Stimulated activated CD4-positive, alpha-beta T cell treated with anti-CD3 and anti-CD28 coated beads, Interleukin-2, amount 100 ng/mL, for 24 hours (primary cell): ENCODE measurements at regions not wholly inside any gene's neighbourhood (a gene's known extent, or its start where the extent isn't known, plus 50 kb on each side); places are given as distances from the start of the nearest gene placed in this dataset.

Experiments used
- DNase-seq, 2 donors: peaks; one replicate each; pipeline ENCODE4 v3.0.0-alpha.2; 2020

DNA sequence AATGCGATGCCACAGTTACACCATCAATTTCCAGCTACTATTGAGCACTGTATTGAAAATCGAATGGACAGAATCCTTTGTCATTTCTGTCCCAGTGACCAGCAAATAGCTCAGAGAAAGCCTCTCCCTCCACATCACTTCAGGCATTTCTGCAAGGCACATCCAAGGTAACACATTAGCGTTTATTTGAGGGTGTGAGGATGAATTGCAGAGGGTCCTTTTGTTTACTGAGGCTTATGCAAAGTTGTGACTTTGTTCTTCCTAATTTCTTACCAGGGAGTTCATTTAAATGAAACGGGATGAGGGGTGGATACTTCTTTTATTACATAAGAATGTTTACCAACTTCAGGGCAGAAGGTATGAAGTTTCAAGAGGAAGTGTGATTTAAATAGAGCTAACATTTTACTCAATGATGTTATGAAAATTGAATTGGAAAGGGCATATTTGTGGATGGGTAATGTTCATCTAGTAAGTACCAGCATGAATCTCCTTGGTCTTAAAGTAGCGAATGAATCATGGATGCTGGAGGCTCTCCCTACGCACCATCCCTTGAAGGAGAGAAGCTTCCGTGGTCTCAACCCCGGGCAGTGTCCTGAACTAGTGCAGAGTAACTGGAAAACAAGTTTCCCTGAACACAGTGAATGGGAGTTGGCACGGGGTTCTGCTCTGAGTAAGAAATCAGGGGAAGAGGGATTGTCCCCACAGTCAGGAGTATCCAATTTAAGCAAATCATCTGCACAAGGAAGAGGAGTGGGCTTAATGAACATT lies 756.5 kb downstream of the GALR1 start:
- no peak for DNase-seq

DNA sequence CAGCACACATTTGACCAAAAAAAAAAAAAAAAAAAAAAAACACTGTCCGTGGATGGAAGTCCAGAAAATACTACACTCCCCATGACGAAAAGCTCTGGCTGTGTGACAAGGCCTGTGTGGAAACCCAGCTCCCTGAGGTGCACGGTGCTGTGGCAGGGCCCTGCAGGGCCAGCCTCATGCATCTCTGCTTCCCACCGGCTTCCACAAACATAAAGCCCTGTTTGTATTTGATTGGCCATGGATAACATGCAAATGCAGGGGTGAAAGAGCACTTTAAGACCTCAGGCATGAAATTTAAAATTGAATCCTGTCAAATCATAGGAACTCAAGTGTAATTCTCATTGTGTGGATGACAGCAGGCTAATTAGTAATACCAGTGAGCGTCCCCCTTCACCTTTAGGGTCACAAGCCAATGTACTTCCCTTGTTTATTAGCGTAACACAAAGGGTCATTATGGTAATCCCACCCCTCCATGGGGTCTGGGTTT lies 757.2 kb downstream of the GALR1 start:
- no peak for DNase-seq

DNA sequence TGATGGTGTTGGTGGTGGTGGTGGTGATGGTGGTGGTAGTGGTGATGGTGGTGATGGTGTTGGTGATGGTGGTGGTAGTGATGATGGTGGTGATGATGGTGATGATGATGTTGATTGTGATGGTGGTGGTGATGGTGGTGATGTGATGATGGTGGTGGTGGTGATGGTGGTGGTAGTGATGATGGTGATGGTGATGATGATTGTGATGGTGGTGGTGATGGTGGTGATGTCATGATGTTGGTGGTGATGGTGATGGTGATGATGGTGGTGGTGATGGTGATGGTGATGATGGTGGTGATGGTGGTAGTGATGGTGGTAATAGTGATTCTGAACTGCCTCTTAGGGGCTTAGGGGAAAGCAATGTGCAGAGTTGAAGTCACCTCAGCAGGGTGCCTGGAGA lies 760.7 kb downstream of the GALR1 start:
- no peak for DNase-seq

DNA sequence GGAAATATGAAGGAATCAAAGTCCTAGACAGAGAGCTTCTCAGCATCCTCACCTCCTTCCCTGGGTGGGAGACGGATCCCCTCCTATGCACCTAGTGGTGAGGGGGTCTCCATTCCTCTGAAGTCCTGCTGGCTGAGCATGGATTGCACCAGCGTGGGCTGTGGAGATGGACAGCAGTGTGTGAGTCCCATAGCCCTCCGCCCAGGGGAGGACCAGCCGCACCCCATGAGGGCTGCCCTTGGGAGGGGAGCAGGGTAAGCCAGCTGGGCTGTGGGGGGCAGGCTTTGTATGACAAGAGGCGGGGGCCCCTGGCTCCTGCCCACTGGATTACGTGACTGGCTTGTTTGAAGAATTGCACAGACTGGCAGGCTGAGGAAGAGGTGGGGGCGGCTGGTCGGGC lies 768.2 kb downstream of the GALR1 start:
- DNase-seq, result no peak

DNA sequence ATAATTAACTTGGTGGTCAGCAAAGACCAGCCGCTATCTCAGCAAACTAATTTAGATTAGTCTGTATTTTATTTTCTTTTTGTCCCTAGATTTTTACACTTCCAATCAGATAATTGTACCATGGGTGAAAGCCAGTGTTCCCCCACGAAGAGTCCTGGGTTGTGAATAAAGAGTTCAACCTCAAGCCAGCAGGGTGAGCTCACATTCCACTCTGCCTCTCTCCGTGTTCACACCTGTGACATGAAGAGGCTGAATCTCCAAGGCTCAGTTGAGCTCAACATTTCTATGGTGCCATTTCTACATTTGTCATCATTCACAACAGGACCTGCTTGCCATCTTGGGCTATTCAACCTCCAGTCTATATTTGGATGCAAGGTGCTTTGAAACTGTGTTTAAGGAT lies 771.5 kb downstream of the GALR1 start:
- no peak for DNase-seq

DNA sequence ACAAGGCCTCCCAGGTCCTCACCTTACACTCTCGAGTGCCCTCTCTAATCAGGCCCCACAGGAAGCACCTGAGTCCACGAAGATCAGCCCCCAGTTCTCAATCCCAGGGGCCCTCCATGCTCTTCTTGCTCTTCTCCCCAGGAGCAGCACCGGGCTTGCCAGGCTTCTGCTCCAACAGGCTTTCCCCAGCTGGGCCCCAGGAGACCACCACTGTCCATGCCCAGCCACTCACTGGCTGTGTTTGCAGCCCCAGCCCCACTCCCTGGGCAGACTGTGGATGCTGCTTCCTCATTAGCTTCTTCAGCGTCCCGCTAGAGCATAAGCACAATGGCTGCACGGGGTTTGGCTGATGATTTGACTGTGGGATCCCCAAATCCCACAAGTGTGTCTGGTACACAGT lies 781.9 kb downstream of the GALR1 start:
- DNase-seq, result no peak

DNA sequence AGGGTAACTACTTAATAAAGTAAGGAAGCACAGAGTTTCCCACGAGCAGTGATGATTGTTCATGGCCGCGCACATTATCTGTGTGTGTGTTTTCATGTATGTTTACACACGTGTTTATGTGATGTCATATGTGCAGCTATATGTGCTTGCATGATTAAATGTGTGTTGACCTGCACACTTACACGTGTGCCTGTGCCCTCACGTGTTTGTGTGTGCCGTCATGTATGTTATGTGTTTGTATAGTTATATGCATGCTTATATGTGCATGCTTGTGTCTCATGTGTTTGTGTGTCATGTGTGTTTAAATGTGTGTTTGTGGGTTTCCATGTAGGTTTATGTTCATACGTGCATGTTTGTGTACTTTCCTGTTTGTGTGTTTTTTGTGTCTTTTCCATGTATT lies 782.3 kb downstream of the GALR1 start:
- no peak for DNase-seq

DNA sequence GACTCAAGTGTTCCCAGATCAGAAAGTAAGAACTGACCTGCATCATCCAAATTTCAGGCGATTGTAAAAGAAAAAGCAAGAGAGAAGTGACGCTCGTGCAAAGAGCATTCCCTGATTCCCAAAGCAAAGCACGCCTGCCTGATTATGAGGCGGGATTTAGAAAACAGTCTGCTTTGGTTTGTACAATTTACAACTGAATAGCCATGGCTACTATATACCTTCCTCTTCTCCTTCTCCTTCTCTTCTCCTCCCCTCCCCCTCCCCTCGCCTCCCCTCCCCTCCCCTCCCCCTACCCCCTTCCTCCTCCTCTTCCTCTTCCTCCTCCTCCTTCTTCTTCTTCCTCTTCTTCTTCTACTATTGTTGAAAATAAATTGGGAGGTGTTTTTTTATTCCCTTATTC lies 782.9 kb downstream of the GALR1 start:
- no peak for DNase-seq

DNA sequence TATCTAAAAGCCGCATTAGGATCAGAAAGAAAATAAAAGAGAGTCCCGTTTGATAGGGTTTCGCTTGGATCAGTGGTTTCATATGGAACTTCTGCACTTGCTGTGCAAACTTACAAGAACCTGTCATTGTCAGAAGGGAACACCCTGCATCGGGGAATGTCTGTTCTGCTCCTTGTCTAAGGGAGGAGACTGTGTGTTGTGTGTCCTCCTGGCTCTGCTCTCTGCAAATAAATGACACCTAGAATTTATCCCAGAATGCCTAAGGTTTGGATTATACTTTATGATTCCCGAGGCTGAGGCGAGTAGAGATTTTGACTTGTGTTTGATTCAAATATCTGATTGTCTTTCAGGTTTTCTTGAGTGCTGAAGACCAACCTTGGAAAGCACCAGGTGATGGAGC lies 785.1 kb downstream of the GALR1 start:
- DNase-seq, result no peak

DNA sequence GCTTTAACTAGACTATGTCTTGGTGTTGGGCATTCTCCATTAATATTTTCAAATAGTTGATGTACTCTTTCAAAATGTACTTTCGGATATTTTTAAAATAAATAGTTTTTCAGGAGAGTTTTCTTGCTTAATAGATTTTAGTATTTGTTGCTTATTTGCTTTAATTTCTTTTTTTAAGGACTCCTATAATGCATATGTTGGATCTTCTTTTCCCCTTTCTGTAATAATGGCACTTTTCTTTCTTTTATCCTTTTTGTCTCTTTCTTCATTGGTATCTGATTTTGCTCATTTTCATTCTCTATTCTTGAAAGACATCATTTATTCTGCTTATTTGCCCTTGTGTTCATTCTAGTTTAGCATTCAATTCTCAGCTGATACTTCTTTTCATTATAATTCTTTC lies 791.6 kb downstream of the GALR1 start:
- no peak for DNase-seq

DNA sequence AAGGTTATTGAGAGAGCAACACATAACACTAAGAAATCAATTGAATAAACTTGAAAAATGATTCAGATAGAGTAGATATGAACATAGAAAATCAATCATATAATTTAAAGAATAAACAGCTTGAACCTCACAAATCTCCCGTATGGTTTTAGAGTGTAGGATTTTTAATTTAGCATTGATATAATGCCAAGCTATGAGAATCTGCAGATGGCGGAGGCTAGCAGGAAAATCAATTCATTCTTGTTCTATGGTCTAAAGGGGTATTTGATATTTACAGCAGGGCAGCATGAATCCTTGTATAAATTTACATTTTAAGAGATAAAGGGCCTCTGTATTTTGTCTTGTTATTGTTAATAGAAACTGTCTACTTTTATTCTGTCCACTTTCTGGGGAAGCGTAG lies 797.0 kb downstream of the GALR1 start:
- no peak for DNase-seq

DNA sequence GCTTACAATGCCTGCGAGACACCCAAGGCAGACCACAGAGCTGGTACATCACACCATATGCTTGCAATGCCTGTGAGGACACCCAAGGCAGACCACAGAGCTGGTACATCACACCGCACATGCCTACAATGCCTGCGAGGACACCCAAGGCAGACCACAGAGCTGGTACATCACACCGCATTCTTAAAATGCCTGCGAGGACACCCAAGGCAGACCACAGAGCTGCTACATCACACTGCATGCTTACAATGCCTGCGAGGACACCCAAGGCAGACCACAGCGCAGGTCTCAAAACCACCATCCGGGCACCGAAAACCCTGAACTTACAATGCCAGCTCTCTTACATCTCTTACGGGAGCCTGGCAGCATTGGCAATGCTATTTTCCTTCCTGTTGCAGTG lies 799.6 kb downstream of the GALR1 start:
- DNase-seq, result no peak

DNA sequence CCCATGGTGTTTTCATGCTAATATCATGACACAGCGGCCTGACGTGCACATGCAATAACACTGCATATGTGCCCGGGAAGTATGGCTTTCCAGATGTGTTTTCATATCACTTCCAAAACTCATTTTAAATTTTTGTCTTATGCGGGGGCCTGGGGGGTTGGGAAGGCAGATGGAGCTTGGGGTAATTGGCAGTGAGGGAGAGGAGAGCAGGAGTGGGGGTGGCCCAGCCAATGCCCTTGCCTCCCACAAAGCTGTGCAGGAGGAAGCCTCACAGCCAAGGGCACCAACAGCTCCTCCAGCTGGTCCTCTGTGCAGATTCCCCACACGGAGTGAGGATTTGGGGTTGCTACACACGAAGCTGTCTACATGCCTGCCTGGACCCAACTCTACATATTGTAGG lies 805.2 kb downstream of the GALR1 start:
- DNase-seq, result no peak

DNA sequence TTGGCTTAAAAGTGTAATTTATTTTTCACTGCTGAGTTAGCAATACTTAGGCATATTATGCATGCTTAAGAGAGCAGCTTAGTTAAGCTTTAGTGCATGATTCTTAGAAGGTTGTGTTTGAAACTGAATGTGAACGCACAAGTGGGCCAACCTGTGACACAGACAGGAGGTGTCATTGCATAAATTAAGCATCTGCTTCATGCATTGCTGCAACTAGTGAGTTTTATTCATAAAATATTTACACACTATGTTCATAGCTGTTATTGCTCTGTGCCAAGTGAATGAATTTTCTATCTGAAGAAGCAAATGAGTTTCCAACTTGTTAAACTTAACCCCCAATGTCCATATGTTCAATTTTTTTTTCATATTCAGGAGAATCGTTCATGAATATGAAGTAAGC lies 806.4 kb downstream of the GALR1 start:
- DNase-seq, result no peak

DNA sequence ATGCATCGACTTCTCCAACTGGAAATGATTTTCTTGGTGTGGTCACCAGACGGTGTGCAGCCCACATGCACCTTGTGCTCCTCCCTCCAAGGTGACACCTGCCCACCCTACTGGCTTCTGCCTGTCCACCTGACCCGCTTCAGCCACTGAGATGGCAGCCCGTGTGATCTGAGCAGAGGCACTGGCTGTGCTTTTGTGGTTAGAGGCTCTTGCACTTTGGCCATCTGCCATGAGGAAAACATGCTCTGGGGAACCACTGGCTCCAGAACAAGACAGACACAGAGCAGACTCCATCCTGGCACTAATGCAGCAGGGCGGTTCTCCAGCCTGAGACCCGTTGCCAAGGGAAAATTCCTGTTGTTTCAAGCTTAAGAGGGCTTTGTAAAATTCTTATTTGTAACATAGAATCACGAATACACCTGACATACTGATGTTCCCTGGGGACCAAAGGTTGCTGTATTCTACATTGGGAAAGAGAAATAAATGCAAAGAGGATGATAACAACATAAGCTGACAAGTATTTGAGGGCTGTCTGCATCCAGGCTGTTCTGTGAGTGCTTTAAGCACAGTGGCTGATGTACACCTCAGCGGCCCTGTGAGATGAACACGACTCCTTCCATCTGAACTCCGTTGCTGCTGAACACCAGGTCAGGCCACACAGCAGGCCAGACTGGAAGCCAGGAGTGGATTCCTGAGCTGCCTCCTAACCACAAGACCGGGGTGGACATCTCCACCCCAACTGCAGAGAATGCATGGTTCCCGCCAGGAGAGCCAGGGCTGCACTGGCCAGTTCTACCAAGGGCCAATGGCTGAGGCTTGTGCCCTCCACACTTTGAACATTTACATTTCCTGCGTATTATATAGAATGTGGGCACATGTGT lies 820.4 kb downstream of the GALR1 start:
- DNase-seq, result no peak

DNA sequence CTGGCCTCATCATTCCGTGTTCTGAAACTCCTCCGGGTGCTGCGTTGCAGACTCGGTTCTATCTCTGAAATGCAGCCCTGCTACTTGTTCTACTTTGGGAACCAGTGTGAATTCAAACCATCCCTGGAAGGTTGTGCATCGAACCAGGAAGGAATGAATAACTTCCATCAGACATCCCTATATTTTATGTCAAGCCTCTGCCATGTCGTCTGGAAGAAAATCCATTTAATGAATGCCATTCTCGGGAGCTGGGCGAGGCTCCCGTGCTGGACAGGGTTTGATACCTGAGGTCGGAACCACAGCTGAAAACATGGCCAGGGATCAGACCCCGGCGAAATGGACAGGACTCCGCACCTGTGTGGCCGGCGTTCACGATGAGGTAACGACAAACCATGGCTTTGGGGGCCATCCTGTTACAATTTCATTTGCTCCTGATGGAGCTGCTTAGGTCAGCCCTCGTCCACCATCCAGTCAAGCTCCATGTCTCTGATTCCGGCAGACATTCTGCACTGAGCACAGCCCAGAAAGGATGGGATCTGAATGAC lies 821.6 kb downstream of the GALR1 start:
- DNase-seq, result no peak

DNA sequence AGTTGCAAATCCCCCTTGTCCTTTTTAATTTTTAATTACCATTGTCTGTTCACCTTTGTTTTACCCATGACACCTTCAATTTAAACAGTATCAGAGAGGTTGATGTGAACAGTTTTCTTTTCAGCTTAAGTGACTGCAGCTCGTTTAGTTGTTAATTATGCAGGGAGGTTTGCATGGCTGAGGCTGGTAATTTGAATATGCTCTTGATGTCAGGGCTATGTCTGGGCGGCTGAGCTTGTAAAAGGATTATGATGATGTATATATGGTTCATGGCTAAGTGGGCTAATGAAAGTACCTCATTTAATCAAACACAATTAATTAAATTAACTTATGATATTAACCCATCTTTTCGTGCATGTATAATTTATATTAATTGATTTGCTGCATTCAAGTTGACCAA lies 822.1 kb downstream of the GALR1 start:
- DNase-seq, result no peak

DNA sequence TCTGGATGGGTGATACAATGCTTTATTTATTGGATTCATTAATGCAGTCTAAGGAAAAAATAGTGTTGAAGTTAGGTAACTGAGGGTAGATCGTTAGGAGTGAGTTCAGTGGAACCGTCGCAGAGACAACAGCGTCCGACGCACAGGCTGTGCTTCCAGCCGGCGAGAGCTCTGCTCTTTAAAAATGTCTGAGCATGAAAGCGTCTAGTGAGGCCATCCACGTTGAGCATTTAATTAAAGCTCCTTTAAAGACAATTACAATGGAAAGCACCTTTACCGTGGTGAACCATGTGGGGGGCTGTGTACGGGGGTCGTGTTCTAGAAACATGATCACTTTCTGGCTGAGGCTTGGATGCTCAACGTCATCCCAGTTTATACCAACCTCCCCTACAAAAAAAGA lies 822.7 kb downstream of the GALR1 start:
- DNase-seq, result no peak

DNA sequence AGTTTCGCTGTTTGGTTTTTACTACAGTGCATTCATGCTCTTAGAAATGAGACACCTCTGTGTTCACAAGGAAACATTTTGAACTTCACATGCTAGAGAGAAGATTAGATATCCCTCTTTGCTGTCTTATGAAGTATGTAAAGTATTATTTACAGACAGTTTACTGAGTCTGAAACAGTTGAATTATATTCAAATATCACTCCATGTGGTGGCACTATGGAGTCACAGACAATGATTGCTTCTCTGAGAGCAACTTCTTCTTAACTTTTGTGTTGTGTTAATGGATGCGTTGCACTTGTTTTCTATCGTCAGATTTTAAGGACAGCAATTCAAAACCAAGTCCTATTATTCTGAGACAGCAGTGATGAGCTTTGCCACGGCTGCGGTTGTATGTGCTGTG lies 823.6 kb downstream of the GALR1 start:
- DNase-seq, result no peak

DNA sequence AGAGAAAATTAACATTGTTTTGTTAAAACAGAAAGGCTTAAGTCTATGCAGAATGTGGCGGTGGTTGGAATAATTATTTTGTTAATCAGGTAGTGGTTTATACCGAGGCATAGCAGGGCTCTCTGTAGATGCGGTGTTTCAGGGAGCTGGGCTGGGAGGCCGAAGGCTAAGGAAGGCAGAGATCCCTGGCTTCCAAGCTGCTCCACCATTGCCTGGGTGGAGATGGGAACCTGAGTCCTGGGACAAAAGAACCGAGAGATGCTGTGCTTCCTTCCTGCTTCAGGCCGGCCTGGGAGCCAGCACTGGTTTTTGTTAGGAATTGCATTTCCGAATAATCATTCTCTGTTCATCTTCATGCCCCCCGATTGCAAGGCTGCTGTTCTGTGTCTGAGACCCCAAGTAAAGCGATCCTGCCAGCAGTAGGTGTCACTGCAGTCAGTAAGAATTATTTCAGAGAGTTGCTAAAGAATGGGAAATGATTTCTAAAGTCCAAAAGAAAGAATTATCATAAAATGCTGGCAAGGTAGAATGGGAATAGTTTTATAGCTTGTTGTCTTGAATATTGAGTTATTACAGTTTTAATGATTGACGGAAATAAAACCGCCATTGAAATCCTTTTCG lies 824.9 kb downstream of the GALR1 start:
- DNase-seq, result no peak

DNA sequence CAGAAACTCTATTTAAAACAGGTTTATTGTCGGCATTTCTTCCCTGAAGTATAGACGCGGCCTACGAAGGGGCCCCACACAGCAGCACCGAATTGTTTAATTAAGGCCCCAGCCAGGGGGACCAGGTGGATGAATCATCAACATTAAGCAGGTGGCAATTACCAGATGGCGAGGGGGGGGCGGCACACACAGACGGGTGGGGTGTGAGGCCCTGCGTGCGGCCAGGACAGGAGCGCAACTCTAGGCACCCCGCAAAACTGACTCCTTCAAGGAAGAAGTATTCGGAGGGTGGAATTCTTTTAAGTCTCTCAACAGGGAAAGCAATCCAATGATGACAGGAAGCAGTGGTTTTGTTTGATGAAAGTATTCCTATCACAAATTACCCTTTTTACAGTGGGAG lies 830.4 kb downstream of the GALR1 start:
- no peak for DNase-seq

DNA sequence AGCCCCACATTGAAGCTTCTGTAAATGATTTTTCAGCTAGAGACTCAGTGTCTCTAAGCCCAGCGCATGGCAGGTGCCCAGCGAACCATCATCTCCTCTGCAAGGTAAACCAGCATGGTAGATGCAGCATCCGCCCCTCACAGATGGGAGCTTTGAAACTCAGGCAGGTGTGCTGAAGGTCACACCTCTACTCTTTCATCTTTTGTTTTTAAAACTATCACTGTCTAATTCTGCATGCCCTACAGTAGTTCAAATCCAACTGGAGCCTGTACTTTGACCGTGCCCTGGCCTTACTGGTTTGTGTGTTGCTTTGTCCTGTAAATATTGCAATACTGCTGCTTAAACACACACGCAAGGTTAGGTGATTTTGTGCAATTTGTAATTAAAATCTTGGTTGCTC lies 831.1 kb downstream of the GALR1 start:
- no peak for DNase-seq

DNA sequence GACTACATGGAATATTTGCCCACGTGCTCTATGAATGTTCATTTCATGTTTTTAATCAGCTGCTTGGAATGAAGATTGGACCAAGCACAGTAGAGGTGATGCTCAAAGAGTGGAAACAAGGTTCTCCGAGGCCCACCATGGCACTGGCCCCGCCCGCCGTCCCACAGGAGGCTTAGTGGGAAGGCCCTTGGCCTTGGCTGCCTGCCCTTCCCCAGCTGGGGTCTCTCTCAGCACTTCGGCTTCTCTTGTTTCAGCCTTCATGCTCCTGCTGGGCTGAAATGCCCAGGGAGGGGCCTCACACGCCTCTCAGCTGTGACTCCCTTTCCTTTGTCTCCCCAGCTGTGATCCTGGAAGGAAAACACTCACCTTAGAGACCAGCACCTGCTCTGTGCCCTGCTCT lies 833.2 kb downstream of the GALR1 start:
- no peak for DNase-seq
